AML-193 (cell line): ENCODE measurements at regions not wholly inside any gene's neighbourhood (a gene's known extent, or its start where the extent isn't known, plus 50 kb on each side); places are given as distances from the start of the nearest gene placed in this dataset.

Experiments used
- DNase-seq, 2 experiments: peaks; one replicate each; lab custom pipeline; 2025; lab: John Stamatoyannopoulos, UW

GRCh38 chr12:13503094-13503835, 306.7 kb downstream of the EMP1 start:
- DNase-seq = no peak

GRCh38 chr12:13499008-13499407, 302.5 kb downstream of the EMP1 start:
- no peak for DNase-seq

GRCh38 chr12:13496111-13496510, 299.6 kb downstream of the EMP1 start:
- DNase-seq = no peak

GRCh38 chr12:13489246-13489645, 292.7 kb downstream of the EMP1 start:
- no peak for DNase-seq

GRCh38 chr12:13487326-13487725, 290.8 kb downstream of the EMP1 start:
- no peak for DNase-seq

- no peak for DNase-seq
These were observed 290.3 kb downstream of the EMP1 start for GRCh38 chr12:13486794-13487193.

GRCh38 chr12:13478650-13479181, 282.2 kb downstream of the EMP1 start:
- no peak for DNase-seq

- DNase-seq = no peak
These were observed 277.9 kb downstream of the EMP1 start for GRCh38 chr12:13474381-13474780.

GRCh38 chr12:13472690-13473089, 276.2 kb downstream of the EMP1 start:
- DNase-seq = no peak

- no peak for DNase-seq
These were observed 274.9 kb downstream of the EMP1 start for GRCh38 chr12:13471471-13471870.

- DNase-seq = no peak
These were observed 269.1 kb downstream of the EMP1 start for GRCh38 chr12:13465635-13466034.

GRCh38 chr12:13463189-13463588, 266.7 kb downstream of the EMP1 start:
- no peak for DNase-seq

GRCh38 chr12:13462450-13462849, 265.9 kb downstream of the EMP1 start:
- no peak for DNase-seq

GRCh38 chr12:13455778-13456144, 259.2 kb downstream of the EMP1 start:
- DNase-seq = no peak

- DNase-seq = no peak
These were observed 258.7 kb downstream of the EMP1 start for GRCh38 chr12:13454991-13455777.

- DNase-seq = no peak
These were observed 256.5 kb downstream of the EMP1 start for GRCh38 chr12:13452955-13453570.

GRCh38 chr12:13451776-13452175, 255.2 kb downstream of the EMP1 start:
- no peak for DNase-seq

GRCh38 chr12:13450231-13451080, 253.9 kb downstream of the EMP1 start:
- no peak for DNase-seq

GRCh38 chr12:13444076-13444475, 247.6 kb downstream of the EMP1 start:
- DNase-seq = no peak

GRCh38 chr12:13443498-13443897, 247.0 kb downstream of the EMP1 start:
- no peak for DNase-seq

- no peak for DNase-seq
These were observed 246.5 kb downstream of the EMP1 start for GRCh38 chr12:13443028-13443427.

GRCh38 chr12:13442457-13442856, 245.9 kb downstream of the EMP1 start:
- no peak for DNase-seq
